ENCODE measurements at regions not wholly inside any gene's neighbourhood (a gene's known extent, or its start where the extent isn't known, plus 50 kb on each side); places are given as distances from the start of the nearest gene placed in this dataset.

DNA sequence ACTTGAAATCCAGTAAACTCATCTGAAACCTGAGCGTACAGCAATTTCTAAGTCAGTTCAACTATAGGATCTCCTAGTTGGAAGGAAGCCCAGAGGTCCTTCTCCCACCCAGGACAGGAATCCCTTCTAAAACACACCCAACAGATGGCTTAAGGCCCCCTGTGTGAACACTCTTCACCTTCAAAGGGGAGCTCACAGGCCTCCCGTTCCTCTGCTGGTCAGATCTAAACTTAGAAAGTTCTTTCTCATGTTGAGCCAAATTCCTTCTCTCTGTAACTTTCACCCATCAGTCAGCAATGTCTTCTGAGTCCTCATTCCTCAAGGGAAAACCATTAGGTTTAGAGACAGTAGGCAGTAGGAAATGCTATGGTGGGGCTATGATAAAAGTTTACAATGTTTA lies 355.2 kb downstream of the PCNX1 start:
- Histone ChIP-seq H3K9me2 (ENCODE audit: insufficient read depth, low read length) (no peaks in the 10 kb centered on the region; the same call in 1 of the 2 replicates), H3K4me1 (ENCODE audit: insufficient read depth, low read length, poor library complexity, severe bottlenecking) (no peaks in the 10 kb centered on the region), H3K27ac (ENCODE audit: low read depth, low read length, poor library complexity, severe bottlenecking) (no peak overlapping the region), H3K4me3 (ENCODE audit: low read depth, low read length, poor library complexity, severe bottlenecking) (no peak overlapping the region), H2AFZ (ENCODE audit: low read length) (no peak overlapping the region), H3K79me2 (ENCODE audit: insufficient read depth, low read depth, low read length) (no peaks in the 10 kb centered on the region), H3K36me3 (ENCODE audit: insufficient read depth, low read length) (no peaks in the 10 kb centered on the region), H3K9me3 (ENCODE audit: low read length) (peaks cover 11% of the 10 kb centered on the region), H4K20me1 (ENCODE audit: insufficient read depth, low read length) (no peaks in the 10 kb centered on the region), H3K4me2 (ENCODE audit: low read length) (no peak overlapping the region)
- BruUV-seq (replicated peaks) = no TSS peak
- no peak for DNase-seq (ENCODE audit: low spot score)
- ChIA-PET POLR2A (no interaction called here), CTCF (ENCODE audit: unreplicated experiment) (no interaction called here)
- TF ChIP-seq EZH2phosphoT487 (IDR thresholded peaks at IDR 0.05; ENCODE audit: borderline replicate concordance, low read depth, low read length) = no peak
- TF ChIP-seq, protein P1, sequence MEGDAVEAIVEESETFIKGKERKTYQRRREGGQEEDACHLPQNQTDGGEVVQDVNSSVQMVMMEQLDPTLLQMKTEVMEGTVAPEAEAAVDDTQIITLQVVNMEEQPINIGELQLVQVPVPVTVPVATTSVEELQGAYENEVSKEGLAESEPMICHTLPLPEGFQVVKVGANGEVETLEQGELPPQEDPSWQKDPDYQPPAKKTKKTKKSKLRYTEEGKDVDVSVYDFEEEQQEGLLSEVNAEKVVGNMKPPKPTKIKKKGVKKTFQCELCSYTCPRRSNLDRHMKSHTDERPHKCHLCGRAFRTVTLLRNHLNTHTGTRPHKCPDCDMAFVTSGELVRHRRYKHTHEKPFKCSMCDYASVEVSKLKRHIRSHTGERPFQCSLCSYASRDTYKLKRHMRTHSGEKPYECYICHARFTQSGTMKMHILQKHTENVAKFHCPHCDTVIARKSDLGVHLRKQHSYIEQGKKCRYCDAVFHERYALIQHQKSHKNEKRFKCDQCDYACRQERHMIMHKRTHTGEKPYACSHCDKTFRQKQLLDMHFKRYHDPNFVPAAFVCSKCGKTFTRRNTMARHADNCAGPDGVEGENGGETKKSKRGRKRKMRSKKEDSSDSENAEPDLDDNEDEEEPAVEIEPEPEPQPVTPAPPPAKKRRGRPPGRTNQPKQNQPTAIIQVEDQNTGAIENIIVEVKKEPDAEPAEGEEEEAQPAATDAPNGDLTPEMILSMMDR (conservative IDR thresholded peaks at IDR 0.05; ENCODE audit: low read length) = no peak
- intact Hi-C loops (cut with micrococcal nuclease; ENCODE audit: unreplicated experiment) = no loop called here

DNA sequence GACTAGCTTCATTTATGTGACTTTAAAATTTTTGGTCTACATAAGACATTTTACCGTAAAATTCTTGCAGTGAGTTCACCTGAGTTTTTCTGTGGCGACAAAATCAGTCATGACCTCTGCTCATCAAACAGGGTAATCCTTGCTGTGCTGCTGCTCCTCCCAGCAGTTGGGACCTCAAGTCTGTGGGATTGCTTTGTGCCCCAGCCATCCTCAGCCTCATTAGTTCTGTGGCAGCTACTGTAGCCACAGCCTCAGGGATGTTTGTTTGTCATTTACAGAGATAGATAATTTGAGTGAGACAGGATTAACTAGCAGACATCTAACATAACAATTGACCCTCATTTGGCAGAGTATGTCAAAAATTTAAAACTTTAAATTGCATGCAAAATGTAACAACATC lies 357.0 kb downstream of the PCNX1 start:
- Histone ChIP-seq H3K9me3 (ENCODE audit: low read length) (peaks cover 4% of the 10 kb centered on the region), H3K79me2 (ENCODE audit: insufficient read depth, low read depth, low read length) (no peaks in the 10 kb centered on the region)
- BruUV-seq (replicated peaks) = no TSS peak

DNA sequence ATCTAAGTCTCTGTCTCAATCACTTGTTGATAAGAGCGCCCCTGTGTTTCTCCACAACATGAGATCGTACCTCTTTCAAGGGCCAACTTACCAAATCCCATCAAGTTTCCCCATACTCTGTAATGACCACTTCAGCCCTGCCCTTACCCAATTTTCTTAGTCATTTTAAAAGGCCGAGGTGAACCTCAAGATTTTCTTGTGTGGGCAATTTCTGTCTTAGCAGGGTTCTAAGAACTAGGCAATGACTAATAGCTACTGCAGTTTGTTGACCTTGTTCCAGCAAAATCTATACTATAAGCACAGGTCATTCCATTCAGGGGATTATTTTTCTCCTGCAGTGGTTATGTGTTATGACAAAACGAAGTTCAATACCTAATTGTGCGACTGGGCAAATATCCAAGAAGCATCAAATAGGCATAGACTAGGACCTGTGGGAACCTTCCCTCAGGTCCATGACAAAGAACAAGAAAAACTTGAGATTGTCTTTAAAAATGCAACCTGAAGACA lies 359.8 kb downstream of the PCNX1 start:
- no peak for DNase-seq (ENCODE audit: low spot score)
- Histone ChIP-seq H3K9me3 (ENCODE audit: low read length) (no peaks in the 10 kb centered on the region), H3K4me2 (ENCODE audit: low read length) (no peak overlapping the region), H3K27ac (ENCODE audit: low read depth, low read length, poor library complexity, severe bottlenecking) (no peak overlapping the region), H3K79me2 (ENCODE audit: insufficient read depth, low read depth, low read length) (no peaks in the 10 kb centered on the region), H2AFZ (ENCODE audit: low read length) (no peak overlapping the region), H3K4me3 (ENCODE audit: low read depth, low read length, poor library complexity, severe bottlenecking) (no peak overlapping the region), H3K9me2 (ENCODE audit: insufficient read depth, low read length) (no peaks in the 10 kb centered on the region; the same call in 1 of the 2 replicates), H4K20me1 (ENCODE audit: insufficient read depth, low read length) (no peaks in the 10 kb centered on the region), H3K4me1 (ENCODE audit: insufficient read depth, low read length, poor library complexity, severe bottlenecking) (no peaks in the 10 kb centered on the region), H3K36me3 (ENCODE audit: insufficient read depth, low read length) (no peaks in the 10 kb centered on the region)
- TF ChIP-seq EZH2phosphoT487 (IDR thresholded peaks at IDR 0.05; ENCODE audit: borderline replicate concordance, low read depth, low read length) = no peak
- TF ChIP-seq, protein P1 (conservative IDR thresholded peaks at IDR 0.05; ENCODE audit: low read length) = no peak
- intact Hi-C loops (cut with micrococcal nuclease; ENCODE audit: unreplicated experiment) = no loop called here
- ChIA-PET POLR2A (interaction anchor here (0.7 kb wide), 1 partner anchor 304 kb away, joined by 3 read pairs; no protein-coding TSS in a partner anchor), CTCF (ENCODE audit: unreplicated experiment) (no interaction called here)
- no TSS peak for BruUV-seq (replicated peaks)

More for the DNA sequence above, 357.0 kb downstream of the PCNX1 start:
- no peak for DNase-seq (ENCODE audit: low spot score)
- CTCF ChIA-PET (ENCODE audit: unreplicated experiment) = no interaction called here
- H3K36me3 ChIP-seq (ENCODE audit: insufficient read depth, low read length) = no peaks in the 10 kb centered on the region
- H2AFZ ChIP-seq (ENCODE audit: low read length) = no peak overlapping the region
- POLR2A ChIA-PET = interaction anchor here (0.8 kb wide), 1 partner anchor 9 kb away, joined by 3 read pairs; no protein-coding TSS in a partner anchor
- H3K9me2 ChIP-seq (ENCODE audit: insufficient read depth, low read length) = no peaks in the 10 kb centered on the region; the same call in 1 of the 2 replicates
- H3K4me2 ChIP-seq (ENCODE audit: low read length) = no peak overlapping the region
- intact Hi-C loops (cut with micrococcal nuclease; ENCODE audit: unreplicated experiment) = no loop called here
- H4K20me1 ChIP-seq (ENCODE audit: insufficient read depth, low read length) = no peaks in the 10 kb centered on the region
- no peak overlapping the region for H3K4me3 ChIP-seq (ENCODE audit: low read depth, low read length, poor library complexity, severe bottlenecking)
- H3K4me1 ChIP-seq (ENCODE audit: insufficient read depth, low read length, poor library complexity, severe bottlenecking) = no peaks in the 10 kb centered on the region
- no peak for TF ChIP-seq EZH2phosphoT487 (IDR thresholded peaks at IDR 0.05; ENCODE audit: borderline replicate concordance, low read depth, low read length)
- TF ChIP-seq, protein P1 (conservative IDR thresholded peaks at IDR 0.05; ENCODE audit: low read length) = no peak
- H3K27ac ChIP-seq (ENCODE audit: low read depth, low read length, poor library complexity, severe bottlenecking) = no peak overlapping the region
